Esophagus muscularis mucosa (tissue), 4 donors: ENCODE measurements at regions not wholly inside any gene's neighbourhood (a gene's known extent, or its start where the extent isn't known, plus 50 kb on each side); places are given as distances from the start of the nearest gene placed in this dataset.

Experiments
- DNase-seq: peaks from one replicate; pipeline ENCODE4 v3.0.0-alpha.2; 2017; ENCODE audit errors: extremely low spot score
- H3K27ac ChIP-seq, 4 donors: fragments of 200-600 bp; sonication (generic); replicated peaks in 1 of 4; 1 replicate in 3 of 4; 2 replicates in 1 of 4; pipeline ENCODE4 v1.5.1; 2016 to 2019; ENCODE audit warnings: mild to moderate bottlenecking in 1 of 4
- H3K27me3 ChIP-seq, 4 donors: fragments of 200-600 bp; sonication (generic); one replicate each; pipeline versions ENCODE4 v1.5.1 to v1.6.0; 2016 to 2019
- H3K36me3 ChIP-seq, 4 donors: fragments of 200-600 bp; sonication (generic); one replicate each; pipeline ENCODE4 v1.5.1; 2016 to 2019
- H3K4me1 ChIP-seq, 4 donors: fragments of 200-600 bp; sonication (generic); one replicate each; pipeline ENCODE4 v1.5.1; 2016 to 2019
- H3K4me3 ChIP-seq, 4 donors: fragments of 200-600 bp; sonication (generic); 1 replicate in 2 of 4; 2 replicates in 2 of 4; pipeline ENCODE4 v1.5.1; 2016 to 2019; ENCODE audit warnings: mild to moderate bottlenecking in 4 of 4, moderate library complexity in 1 of 4
- H3K9me3 ChIP-seq, 4 donors: fragments of 200-600 bp; sonication (generic); 1 replicate in 3 of 4; 2 replicates in 1 of 4; pipeline ENCODE4 v1.5.1; 2016 to 2019
- CTCF ChIP-seq, 3 experiments: fragments of 200-600 bp in 2 of 3; fragments of 450-650 bp in 1 of 3; sonication (generic) in 2 of 3; IDR thresholded peaks; one replicate each; pipeline ENCODE4 v1.5.1; 2017 to 2019; ENCODE audit warnings: antibody characterized with exemption in 3 of 3, mild to moderate bottlenecking in 2 of 3, moderate library complexity in 1 of 3
- EP300 ChIP-seq: sonication (generic); formaldehyde crosslinking; IDR thresholded peaks from one replicate; pipeline ENCODE4 v1.6.1; 2017; ENCODE audit warnings: antibody characterized with exemption
- POLR2A ChIP-seq: fragments of 450-650 bp; IDR thresholded peaks from one replicate; pipeline ENCODE4 v1.6.1; 2017; ENCODE audit warnings: antibody characterized with exemption, moderate library complexity, mild to moderate bottlenecking, low read depth
- POLR2AphosphoS5 ChIP-seq, 2 donors: sonication (generic); formaldehyde crosslinking; IDR thresholded peaks; one replicate each; pipeline ENCODE4 v1.6.1; 2017; ENCODE audit warnings: antibody characterized with exemption in 2 of 2
- WGBS: methylation state at CpG from one replicate; pipeline ENCODE4 v1.1.5; 2018; 5-methylcytosine and 5-hydroxymethylcytosine counted together
- intact Hi-C: fragments of 100-400 bp; cut with DNase I; formaldehyde crosslinking; loops from one replicate; pipeline ENCODE4 v1.15.1; 2023

GRCh38 chr22:27541836-27542235 is 259.7 kb downstream of the MN1 start:
- DNase-seq, result no peak
- Histone ChIP-seq H3K9me3 (no peaks in the 10 kb centered on the region), H3K27ac (no peak overlapping the region), H3K27me3 (peaks cover 0 to 32% (median 0%) of the 10 kb centered on the region in 4 donors), H3K36me3 (no peaks in the 10 kb centered on the region), H3K4me3 (no peak overlapping the region), H3K4me1 (peaks cover 0 to 10% (median 9%) of the 10 kb centered on the region in 4 donors)
- intact Hi-C loops, result no loop called here
- TF ChIP-seq EP300, result no peak
- TF ChIP-seq POLR2A, result no peak
- TF ChIP-seq POLR2AphosphoS5 (IDR thresholded peaks at IDR 0.05), result no peak
- TF ChIP-seq CTCF (IDR thresholded peaks at IDR 0.05), result no peak
- WGBS, result 93% methylated on average over 13 of the region's 14 CpGs

- no peak for TF ChIP-seq POLR2AphosphoS5 (IDR thresholded peaks at IDR 0.05)
- TF ChIP-seq EP300, result no peak
- TF ChIP-seq POLR2A, result no peak
- no peak for TF ChIP-seq CTCF (IDR thresholded peaks at IDR 0.05)
- peaks cover 0 to 10% (median 9%) of the 10 kb centered on the region in 4 donors for H3K4me1 ChIP-seq
- no peak overlapping the region for H3K4me3 ChIP-seq
- no peak overlapping the region for H3K27ac ChIP-seq
- peaks cover 0 to 32% (median 0%) of the 10 kb centered on the region in 4 donors for H3K27me3 ChIP-seq
- WGBS, result 91% methylated on average over 5 of the region's 6 CpGs
- intact Hi-C loops, result no loop called here
- DNase-seq, result no peak
- no peaks in the 10 kb centered on the region for H3K36me3 ChIP-seq
- no peaks in the 10 kb centered on the region for H3K9me3 ChIP-seq
Measured at GRCh38 chr22:27542602-27543001, 259.0 kb downstream of the MN1 start.

GRCh38 chr22:27543460-27543859 is 258.1 kb downstream of the MN1 start:
- WGBS, result 94% methylated on average over 2 of the region's 2 CpGs

GRCh38 chr22:27545085-27545484 is 256.5 kb downstream of the MN1 start:
- Histone ChIP-seq H3K27ac (no peak overlapping the region), H3K27me3 (peaks cover 0 to 32% (median 0%) of the 10 kb centered on the region in 4 donors), H3K9me3 (no peaks in the 10 kb centered on the region), H3K4me1 (peaks cover 0 to 10% (median 9%) of the 10 kb centered on the region in 4 donors), H3K4me3 (no peak overlapping the region), H3K36me3 (no peaks in the 10 kb centered on the region)
- WGBS, result 75% methylated on average over 7 of the region's 7 CpGs
- no peak for TF ChIP-seq CTCF (IDR thresholded peaks at IDR 0.05)
- TF ChIP-seq EP300, result no peak
- TF ChIP-seq POLR2A, result no peak
- TF ChIP-seq POLR2AphosphoS5 (IDR thresholded peaks at IDR 0.05), result no peak
- intact Hi-C loops, result no loop called here
- DNase-seq, result no peak

More at GRCh38 chr22:27543460-27543859, 258.1 kb downstream of the MN1 start:
- intact Hi-C loops, result no loop called here
- peaks cover 0 to 32% (median 0%) of the 10 kb centered on the region in 4 donors for H3K27me3 ChIP-seq
- no peak overlapping the region for H3K27ac ChIP-seq
- no peak for TF ChIP-seq POLR2AphosphoS5 (IDR thresholded peaks at IDR 0.05)
- no peak for TF ChIP-seq EP300
- TF ChIP-seq CTCF (IDR thresholded peaks at IDR 0.05), result no peak
- no peak for TF ChIP-seq POLR2A
- no peaks in the 10 kb centered on the region for H3K9me3 ChIP-seq
- DNase-seq, result no peak
- H3K4me3 ChIP-seq, result no peak overlapping the region
- H3K36me3 ChIP-seq, result no peaks in the 10 kb centered on the region
- H3K4me1 ChIP-seq, result peaks cover 0 to 10% (median 9%) of the 10 kb centered on the region in 4 donors
